ENCODE measurements at regions not wholly inside any gene's neighbourhood (a gene's known extent, or its start where the extent isn't known, plus 50 kb on each side); places are given as distances from the start of the nearest gene placed in this dataset.

- TF ChIP-seq FOXP2 (optimal IDR thresholded peaks at IDR 0.05; ENCODE audit: borderline replicate concordance, extremely low read depth, extremely low read length, insufficient read depth) (no peak), SIN3A (IDR thresholded peaks at IDR 0.05; ENCODE audit: borderline replicate concordance, insufficient read depth, low read length) (no peak), REST (IDR thresholded peaks at IDR 0.05; ENCODE audit: insufficient read depth in 1 of 2, low read depth in 2 of 2, low read length in 2 of 2) (no peak)
Observed at GRCh38 chr12:25767606-25768005, 190.9 kb upstream of the RASSF8 start.
